ENCODE measurements at regions not wholly inside any gene's neighbourhood (a gene's known extent, or its start where the extent isn't known, plus 50 kb on each side); places are given as distances from the start of the nearest gene placed in this dataset.
"Not testable (repeated sequence)": the region's sequence is repeated elsewhere in the genome, so short reads cannot be mapped to it uniquely, and the experiment has no call there.

- H3K4me1 ChIP-seq = no peaks in the 10 kb centered on the region
- no peak overlapping the region for H3K27ac ChIP-seq (replicated peaks)
- no peak overlapping the region for H3K4me3 ChIP-seq
- no peaks in the 10 kb centered on the region for H3K27me3 ChIP-seq (ENCODE audit: low read depth)
- intact Hi-C loops (cut with micrococcal nuclease) = no loop called here
- no peaks in the 10 kb centered on the region for H3K9me3 ChIP-seq (replicated peaks)
- no peak for TF ChIP-seq CTCF (IDR thresholded peaks at IDR 0.05; ENCODE audit: borderline replicate concordance)
- DNase-seq = no peak
- H3K36me3 ChIP-seq = no peaks in the 10 kb centered on the region
Measured at GRCh38 chr1:81264976-81265375, 535.8 kb upstream of the ADGRL2 start.

GRCh38 chr1:81259625-81260411 is 540.9 kb upstream of the ADGRL2 start:
- DNase-seq = no peak
- H3K36me3 ChIP-seq = no peaks in the 10 kb centered on the region
- no peak overlapping the region for H3K4me3 ChIP-seq
- no peak overlapping the region for H3K27ac ChIP-seq (replicated peaks)
- TF ChIP-seq CTCF (IDR thresholded peaks at IDR 0.05; ENCODE audit: borderline replicate concordance) = no peak
- no peaks in the 10 kb centered on the region for H3K27me3 ChIP-seq (ENCODE audit: low read depth)
- intact Hi-C loops (cut with micrococcal nuclease) = no loop called here
- no peaks in the 10 kb centered on the region for H3K4me1 ChIP-seq
- H3K9me3 ChIP-seq (replicated peaks) = no peaks in the 10 kb centered on the region

GRCh38 chr1:81254560-81254959 is 546.2 kb upstream of the ADGRL2 start:
- Histone ChIP-seq H3K27ac (replicated peaks) (no peak overlapping the region), H3K4me1 (no peaks in the 10 kb centered on the region), H3K27me3 (ENCODE audit: low read depth) (no peaks in the 10 kb centered on the region), H3K9me3 (replicated peaks) (no peaks in the 10 kb centered on the region), H3K4me3 (no peak overlapping the region), H3K36me3 (no peaks in the 10 kb centered on the region)
- intact Hi-C loops (cut with micrococcal nuclease) = no loop called here
- DNase-seq = no peak
- no peak for TF ChIP-seq CTCF (IDR thresholded peaks at IDR 0.05; ENCODE audit: borderline replicate concordance)

GRCh38 chr1:81254068-81254467 is 546.7 kb upstream of the ADGRL2 start:
- Histone ChIP-seq H3K36me3 (no peaks in the 10 kb centered on the region), H3K4me1 (no peaks in the 10 kb centered on the region), H3K27me3 (ENCODE audit: low read depth) (no peaks in the 10 kb centered on the region), H3K27ac (replicated peaks) (no peak overlapping the region), H3K9me3 (replicated peaks) (no peaks in the 10 kb centered on the region), H3K4me3 (no peak overlapping the region)
- intact Hi-C loops (cut with micrococcal nuclease) = no loop called here
- DNase-seq = no peak
- no peak for TF ChIP-seq CTCF (IDR thresholded peaks at IDR 0.05; ENCODE audit: borderline replicate concordance)

- H3K4me3 ChIP-seq = no peak overlapping the region
- H3K36me3 ChIP-seq = no peaks in the 10 kb centered on the region
- no peaks in the 10 kb centered on the region for H3K9me3 ChIP-seq (replicated peaks)
- H3K27me3 ChIP-seq (ENCODE audit: low read depth) = no peaks in the 10 kb centered on the region
- intact Hi-C loops (cut with micrococcal nuclease) = no loop called here
- no peak for DNase-seq
- no peak for TF ChIP-seq CTCF (IDR thresholded peaks at IDR 0.05; ENCODE audit: borderline replicate concordance)
- H3K4me1 ChIP-seq = no peaks in the 10 kb centered on the region
- H3K27ac ChIP-seq (replicated peaks) = no peak overlapping the region
Measured at GRCh38 chr1:81252471-81253151, 548.1 kb upstream of the ADGRL2 start.

GRCh38 chr1:81250825-81251224 is 549.9 kb upstream of the ADGRL2 start:
- H3K4me3 ChIP-seq; H3K9me3 ChIP-seq (replicated peaks); H3K4me1 ChIP-seq; DNase-seq; intact Hi-C loops (cut with micrococcal nuclease); H3K27me3 ChIP-seq (ENCODE audit: low read depth); H3K27ac ChIP-seq (replicated peaks); H3K36me3 ChIP-seq: not testable (repeated sequence)

- H3K27ac ChIP-seq (replicated peaks); DNase-seq; H3K4me1 ChIP-seq; H3K27me3 ChIP-seq (ENCODE audit: low read depth); intact Hi-C loops (cut with micrococcal nuclease); H3K36me3 ChIP-seq; H3K9me3 ChIP-seq (replicated peaks); H3K4me3 ChIP-seq: not testable (repeated sequence)
Measured at GRCh38 chr1:81245084-81245715, 555.5 kb upstream of the ADGRL2 start.

- H3K36me3 ChIP-seq; H3K4me3 ChIP-seq; H3K27me3 ChIP-seq (ENCODE audit: low read depth); H3K27ac ChIP-seq (replicated peaks); H3K9me3 ChIP-seq (replicated peaks); intact Hi-C loops (cut with micrococcal nuclease); H3K4me1 ChIP-seq; DNase-seq: not testable (repeated sequence)
Measured at GRCh38 chr1:81244612-81245011, 556.1 kb upstream of the ADGRL2 start.
